ES-I3 (cell line): ENCODE measurements at regions not wholly inside any gene's neighbourhood (a gene's known extent, or its start where the extent isn't known, plus 50 kb on each side); places are given as distances from the start of the nearest gene placed in this dataset.
A peak's percentile ranks its signal among the peaks of the same experiment; 100 is the strongest.
"Not testable (repeated sequence)": the region's sequence is repeated elsewhere in the genome, so short reads cannot be mapped to it uniquely, and the experiment has no call there.

Experiments
- H3K36me3 ChIP-seq: 2 replicates; pipeline ENCODE4 v1.6.1; 2013; ENCODE audit warnings: mild to moderate bottlenecking, low read length, control low read depth, moderate library complexity; ENCODE audit not compliant: insufficient read depth
- H3K4me1 ChIP-seq: 2 replicates; pipeline ENCODE4 v1.6.1; 2013; ENCODE audit warnings: mild to moderate bottlenecking, control low read depth, low read length; ENCODE audit not compliant: insufficient read depth
- H3K9ac ChIP-seq: 2 replicates; pipeline ENCODE4 v1.6.1; 2013; ENCODE audit warnings: low read depth, mild to moderate bottlenecking, low read length, moderate library complexity
- H3K9me3 ChIP-seq: 2 replicates; pipeline ENCODE4 v1.6.1; 2013; ENCODE audit warnings: mild to moderate bottlenecking, low read length, moderate library complexity; ENCODE audit not compliant: control insufficient read depth, insufficient read depth

GRCh38 chr7:138169441-138169851 is 93.2 kb downstream of the AKR1D1 start:
- peak overlapping the region; percentile 44; the same call in 1 of the 2 replicates for H3K9ac ChIP-seq
- H3K36me3 ChIP-seq, result no peaks in the 10 kb centered on the region
- peaks cover 25% of the 10 kb centered on the region for H3K9me3 ChIP-seq
- H3K4me1 ChIP-seq, result peaks cover 49% of the 10 kb centered on the region

GRCh38 chr7:138170298-138170697 is 94.0 kb downstream of the AKR1D1 start:
- Histone ChIP-seq H3K9ac (peak overlapping the region; percentile 44), H3K4me1 (peaks cover 49% of the 10 kb centered on the region), H3K36me3 (no peaks in the 10 kb centered on the region), H3K9me3 (peaks cover 24% of the 10 kb centered on the region)

GRCh38 chr7:138170959-138171703 is 94.9 kb downstream of the AKR1D1 start:
- Histone ChIP-seq H3K4me1 (peaks cover 49% of the 10 kb centered on the region), H3K36me3 (no peaks in the 10 kb centered on the region), H3K9ac (peak overlapping the region; percentile 44)

GRCh38 chr7:138173548-138173947 is 97.3 kb downstream of the AKR1D1 start:
- H3K9me3 ChIP-seq, result peaks cover 13% of the 10 kb centered on the region
- H3K9ac ChIP-seq, result no peak overlapping the region
- H3K4me1 ChIP-seq, result peaks cover 26% of the 10 kb centered on the region
- no peaks in the 10 kb centered on the region for H3K36me3 ChIP-seq

More at GRCh38 chr7:138170959-138171703, 94.9 kb downstream of the AKR1D1 start:
- peaks cover 18% of the 10 kb centered on the region for H3K9me3 ChIP-seq

- Histone ChIP-seq H3K9ac (no peak overlapping the region), H3K9me3 (peaks cover 13% of the 10 kb centered on the region), H3K4me1 (peaks cover 10% of the 10 kb centered on the region), H3K36me3 (no peaks in the 10 kb centered on the region)
Measured at GRCh38 chr7:138176060-138176459, 99.8 kb downstream of the AKR1D1 start.

GRCh38 chr7:138184191-138184590 is 107.9 kb downstream of the AKR1D1 start:
- no peaks in the 10 kb centered on the region for H3K4me1 ChIP-seq
- peaks cover 25% of the 10 kb centered on the region for H3K9me3 ChIP-seq
- H3K9ac ChIP-seq, result no peak overlapping the region
- H3K36me3 ChIP-seq, result no peaks in the 10 kb centered on the region

GRCh38 chr7:138185132-138185908 is 109.1 kb downstream of the AKR1D1 start:
- no peaks in the 10 kb centered on the region for H3K4me1 ChIP-seq
- no peaks in the 10 kb centered on the region for H3K36me3 ChIP-seq
- H3K9ac ChIP-seq, result no peak overlapping the region
- H3K9me3 ChIP-seq, result peaks cover 34% of the 10 kb centered on the region

- H3K36me3 ChIP-seq, result no peaks in the 10 kb centered on the region; the same call in 1 of the 2 replicates
- no peak overlapping the region for H3K9ac ChIP-seq
- no peaks in the 10 kb centered on the region for H3K4me1 ChIP-seq
- H3K9me3 ChIP-seq, result peaks cover 40% of the 10 kb centered on the region
Measured at GRCh38 chr7:138186951-138187351, 110.7 kb downstream of the AKR1D1 start.

GRCh38 chr7:138188290-138188858 is 112.1 kb downstream of the AKR1D1 start:
- Histone ChIP-seq H3K4me1 (no peaks in the 10 kb centered on the region), H3K9me3 (peaks cover 40% of the 10 kb centered on the region), H3K9ac (no peak overlapping the region), H3K36me3 (no peaks in the 10 kb centered on the region; the same call in 1 of the 2 replicates)

- no peaks in the 10 kb centered on the region; the same call in 1 of the 2 replicates for H3K36me3 ChIP-seq
- H3K4me1 ChIP-seq, result no peaks in the 10 kb centered on the region
- H3K9me3 ChIP-seq, result peaks cover 10% of the 10 kb centered on the region; the same call in 1 of the 2 replicates
- no peak overlapping the region for H3K9ac ChIP-seq
Measured at GRCh38 chr7:138194567-138194966, 118.3 kb downstream of the AKR1D1 start.

- Histone ChIP-seq H3K4me1 (no peaks in the 10 kb centered on the region), H3K9ac (no peak overlapping the region), H3K9me3 (peaks cover 7% of the 10 kb centered on the region; the same call in 1 of the 2 replicates), H3K36me3 (no peaks in the 10 kb centered on the region; the same call in 1 of the 2 replicates)
Measured at GRCh38 chr7:138195151-138195571, 118.9 kb downstream of the AKR1D1 start.

GRCh38 chr7:138196503-138196946 is 120.3 kb downstream of the AKR1D1 start:
- H3K4me1 ChIP-seq, H3K36me3 ChIP-seq, H3K9ac ChIP-seq, H3K9me3 ChIP-seq: not testable (repeated sequence)

GRCh38 chr7:138196971-138197896 is 121.0 kb downstream of the AKR1D1 start:
- H3K4me1 ChIP-seq, result no peaks in the 10 kb centered on the region
- H3K9ac ChIP-seq, result no peak overlapping the region
- H3K9me3 ChIP-seq, result no peaks in the 10 kb centered on the region; the same call in 1 of the 2 replicates
- H3K36me3 ChIP-seq, result no peaks in the 10 kb centered on the region
